ENCODE measurements at regions not wholly inside any gene's neighbourhood (a gene's known extent, or its start where the extent isn't known, plus 50 kb on each side); places are given as distances from the start of the nearest gene placed in this dataset.

DNA sequence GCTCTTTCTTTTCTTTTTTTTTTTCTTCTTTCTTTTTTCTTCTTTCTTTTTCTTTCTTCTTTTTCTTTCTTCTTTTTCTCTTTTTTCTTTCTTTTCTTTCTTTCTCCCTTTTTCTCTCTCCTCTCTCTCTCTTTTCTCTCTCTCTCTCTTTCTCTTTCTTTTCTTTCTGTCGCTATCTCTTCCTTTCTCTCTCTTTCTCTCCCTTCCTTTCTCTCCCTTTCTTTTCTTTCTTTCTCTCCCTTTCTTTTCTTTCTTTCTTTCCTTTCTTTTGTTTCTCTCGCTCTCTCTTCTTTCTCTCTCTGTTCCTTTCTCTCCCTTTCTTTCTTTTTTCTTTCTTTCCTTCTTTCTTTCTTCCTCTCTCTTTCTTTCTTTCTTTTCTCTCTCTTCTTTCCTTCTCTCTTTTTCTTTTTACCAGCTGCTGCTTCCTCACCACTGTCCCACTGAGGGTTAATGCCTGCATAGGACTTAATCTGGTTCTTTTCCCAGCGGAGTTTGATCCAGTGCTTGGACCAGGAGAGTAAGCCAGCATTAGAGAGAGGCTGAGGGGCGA lies 145.4 kb upstream of the SIX2 start:
- TF ChIP-seq, protein P1, sequence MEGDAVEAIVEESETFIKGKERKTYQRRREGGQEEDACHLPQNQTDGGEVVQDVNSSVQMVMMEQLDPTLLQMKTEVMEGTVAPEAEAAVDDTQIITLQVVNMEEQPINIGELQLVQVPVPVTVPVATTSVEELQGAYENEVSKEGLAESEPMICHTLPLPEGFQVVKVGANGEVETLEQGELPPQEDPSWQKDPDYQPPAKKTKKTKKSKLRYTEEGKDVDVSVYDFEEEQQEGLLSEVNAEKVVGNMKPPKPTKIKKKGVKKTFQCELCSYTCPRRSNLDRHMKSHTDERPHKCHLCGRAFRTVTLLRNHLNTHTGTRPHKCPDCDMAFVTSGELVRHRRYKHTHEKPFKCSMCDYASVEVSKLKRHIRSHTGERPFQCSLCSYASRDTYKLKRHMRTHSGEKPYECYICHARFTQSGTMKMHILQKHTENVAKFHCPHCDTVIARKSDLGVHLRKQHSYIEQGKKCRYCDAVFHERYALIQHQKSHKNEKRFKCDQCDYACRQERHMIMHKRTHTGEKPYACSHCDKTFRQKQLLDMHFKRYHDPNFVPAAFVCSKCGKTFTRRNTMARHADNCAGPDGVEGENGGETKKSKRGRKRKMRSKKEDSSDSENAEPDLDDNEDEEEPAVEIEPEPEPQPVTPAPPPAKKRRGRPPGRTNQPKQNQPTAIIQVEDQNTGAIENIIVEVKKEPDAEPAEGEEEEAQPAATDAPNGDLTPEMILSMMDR (IDR thresholded peaks at IDR 0.05): no peak
- no peak for TF ChIP-seq POLR2A (IDR thresholded peaks at IDR 0.05)

All from testis (tissue), 2 donors.